K562 (cell line): ENCODE measurements at regions not wholly inside any gene's neighbourhood (a gene's known extent, or its start where the extent isn't known, plus 50 kb on each side); places are given as distances from the start of the nearest gene placed in this dataset.

ENCODE experiments used
- EP300 ChIP-seq: IDR thresholded peaks from 2 replicates; pipeline ENCODE4 v1.6.1; 2012; ENCODE audit warnings: low read length, improper control_type of control experiment
- LEF1 ChIP-seq: fragments of 450-650 bp; IDR thresholded peaks from 2 replicates; pipeline ENCODE4 v1.6.1; 2016; ENCODE audit warnings: mild to moderate bottlenecking
- NFIC ChIP-seq: fragments of 450-650 bp; IDR thresholded peaks from 2 replicates; pipeline ENCODE4 v1.6.1; 2017; ENCODE audit warnings: mild to moderate bottlenecking, inconsistent platforms
- RAD21 ChIP-seq, 2 experiments: fragments of 250-450 bp in 1 of 2; fragments of 450-650 bp in 1 of 2; sonication (Bioruptor Pico) in 1 of 2; formaldehyde crosslinking in 1 of 2; IDR thresholded peaks in 1 of 2; conservative IDR thresholded peaks in 1 of 2; 2 replicates each; pipeline versions ENCODE4 v1.4.0 to v1.8.0; 2020 to 2022; ENCODE audit warnings: mild to moderate bottlenecking in 2 of 2, moderate library complexity in 1 of 2
- SMARCB1 ChIP-seq: IDR thresholded peaks from 2 replicates; pipeline ENCODE4 v1.6.1; 2011; ENCODE audit warnings: improper control_type of control experiment, low read depth; ENCODE audit not compliant: insufficient read length
- SRF ChIP-seq, 2 experiments: fragments of 250-450, 450-650 bp in 1 of 2; sonication (Bioruptor Pico) in 1 of 2; sonication (generic) in 1 of 2; formaldehyde crosslinking; IDR thresholded peaks; 2 replicates each; pipeline versions ENCODE4 v1.5.0 to v1.5.1; 2020 to 2022; ENCODE audit warnings: mild to moderate bottlenecking in 1 of 2, missing genetic modification reagents in 1 of 2
- TRIM24 ChIP-seq, 2 experiments: fragments of 450-650 bp; IDR thresholded peaks; 2 replicates each; pipeline ENCODE4 v1.6.1; 2016
- ZFPM2 ChIP-seq: fragments of 250-450 bp; sonication (Bioruptor Pico); IDR thresholded peaks from 2 replicates; pipeline ENCODE4 v1.5.1; 2022; ENCODE audit warnings: mild to moderate bottlenecking
- ZFX ChIP-seq: sonication (generic); formaldehyde crosslinking; IDR thresholded peaks from 2 replicates; pipeline ENCODE4 v1.8.0; 2022; ENCODE audit warnings: mild to moderate bottlenecking, missing genetic modification reagents, moderate library complexity
- ZNF212 ChIP-seq: fragments of 450-650 bp; formaldehyde crosslinking; IDR thresholded peaks from 2 replicates; pipeline ENCODE4 v1.4.0; 2020; ENCODE audit warnings: mild to moderate bottlenecking
- ZNF584 ChIP-seq: fragments of 200-800 bp; sonication (Bioruptor generic); IDR thresholded peaks from 2 replicates; pipeline ENCODE4 v1.6.1; 2016; ENCODE audit warnings: low read depth, mild to moderate bottlenecking, missing genetic modification characterization, missing compliant biosample characterization
- ZNF75A ChIP-seq: fragments of 450-650 bp; formaldehyde crosslinking; IDR thresholded peaks from 2 replicates; pipeline ENCODE4 v1.4.0; 2020; ENCODE audit warnings: mild to moderate bottlenecking
- ZNF785 ChIP-seq: fragments of 250-450 bp; sonication (Bioruptor Pico); IDR thresholded peaks from 2 replicates; pipeline ENCODE4 v1.4.0; 2020; ENCODE audit warnings: mild to moderate bottlenecking
- TF ChIP-seq, protein P1 (sequence below), 2 experiments: fragments of 450-650 bp in 1 of 2; sonication (generic) in 1 of 2; formaldehyde crosslinking in 1 of 2; IDR thresholded peaks; 2 replicates each; pipeline versions ENCODE4 v1.7.1 to v1.9.0; 2016 to 2022; ENCODE audit warnings: inconsistent platforms in 1 of 2, mild to moderate bottlenecking in 1 of 2, missing genetic modification reagents in 1 of 2
- TF ChIP-seq, protein P2 (sequence below): sonication (generic); formaldehyde crosslinking; IDR thresholded peaks from 2 replicates; pipeline ENCODE4 v1.8.0; 2022; ENCODE audit warnings: mild to moderate bottlenecking, missing genetic modification reagents
- TF ChIP-seq, protein P3 (sequence below): fragments of 250-450 bp; sonication (Bioruptor Pico); IDR thresholded peaks from 2 replicates; pipeline ENCODE4 v1.8.0; 2022; ENCODE audit warnings: moderate library complexity, mild to moderate bottlenecking, inconsistent platforms

DNA sequence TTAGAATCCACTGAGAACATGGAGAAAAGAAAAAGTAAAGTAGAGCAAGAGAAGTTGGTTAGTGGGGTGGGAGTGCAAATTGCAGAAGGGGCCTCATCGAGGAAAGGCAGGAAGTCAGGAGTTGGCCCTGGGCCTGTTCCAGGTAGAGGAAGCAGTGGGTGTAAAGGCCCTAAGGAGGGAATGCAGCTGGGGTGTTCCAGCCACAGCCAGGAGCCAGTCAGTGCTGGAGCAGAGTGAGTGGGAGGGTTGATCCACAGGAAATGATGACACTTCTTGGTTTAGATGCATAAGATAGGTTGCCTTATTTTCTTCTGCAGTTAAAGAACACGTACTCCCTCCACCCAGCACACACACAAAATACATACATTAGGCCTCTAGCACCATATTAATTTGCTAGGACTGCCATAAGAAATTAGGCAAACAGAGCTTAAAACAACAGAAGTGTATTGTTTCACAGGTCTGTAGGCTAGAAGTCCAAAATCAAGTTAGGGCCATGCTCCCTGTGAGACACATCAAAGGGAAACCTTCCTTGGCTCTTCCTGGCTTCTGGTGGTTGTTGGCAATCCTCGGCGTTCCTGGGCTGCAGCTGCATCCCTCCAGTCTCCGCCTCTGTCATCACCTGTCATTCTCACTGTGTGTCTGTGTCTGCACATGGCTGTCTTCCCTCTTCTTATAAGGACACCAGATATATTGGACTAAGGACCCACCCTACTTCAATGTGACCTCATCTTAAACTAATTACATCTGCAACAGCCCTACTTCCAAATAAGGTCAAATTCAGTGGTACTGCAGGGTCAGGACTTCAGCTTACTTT is 205.9 kb downstream of the AASDH start (continued):
- TF ChIP-seq RAD21 (CRISPR knock-in tag; conservative IDR thresholded peaks at IDR 0.05 in 1 of 2, IDR thresholded peaks at IDR 0.05 in 1 of 2), result no peak
- TF ChIP-seq ZFPM2, result 0 out of 2 replicates have a peak, but pooled peaks have one; percentile 24
- TF ChIP-seq, protein P1, sequence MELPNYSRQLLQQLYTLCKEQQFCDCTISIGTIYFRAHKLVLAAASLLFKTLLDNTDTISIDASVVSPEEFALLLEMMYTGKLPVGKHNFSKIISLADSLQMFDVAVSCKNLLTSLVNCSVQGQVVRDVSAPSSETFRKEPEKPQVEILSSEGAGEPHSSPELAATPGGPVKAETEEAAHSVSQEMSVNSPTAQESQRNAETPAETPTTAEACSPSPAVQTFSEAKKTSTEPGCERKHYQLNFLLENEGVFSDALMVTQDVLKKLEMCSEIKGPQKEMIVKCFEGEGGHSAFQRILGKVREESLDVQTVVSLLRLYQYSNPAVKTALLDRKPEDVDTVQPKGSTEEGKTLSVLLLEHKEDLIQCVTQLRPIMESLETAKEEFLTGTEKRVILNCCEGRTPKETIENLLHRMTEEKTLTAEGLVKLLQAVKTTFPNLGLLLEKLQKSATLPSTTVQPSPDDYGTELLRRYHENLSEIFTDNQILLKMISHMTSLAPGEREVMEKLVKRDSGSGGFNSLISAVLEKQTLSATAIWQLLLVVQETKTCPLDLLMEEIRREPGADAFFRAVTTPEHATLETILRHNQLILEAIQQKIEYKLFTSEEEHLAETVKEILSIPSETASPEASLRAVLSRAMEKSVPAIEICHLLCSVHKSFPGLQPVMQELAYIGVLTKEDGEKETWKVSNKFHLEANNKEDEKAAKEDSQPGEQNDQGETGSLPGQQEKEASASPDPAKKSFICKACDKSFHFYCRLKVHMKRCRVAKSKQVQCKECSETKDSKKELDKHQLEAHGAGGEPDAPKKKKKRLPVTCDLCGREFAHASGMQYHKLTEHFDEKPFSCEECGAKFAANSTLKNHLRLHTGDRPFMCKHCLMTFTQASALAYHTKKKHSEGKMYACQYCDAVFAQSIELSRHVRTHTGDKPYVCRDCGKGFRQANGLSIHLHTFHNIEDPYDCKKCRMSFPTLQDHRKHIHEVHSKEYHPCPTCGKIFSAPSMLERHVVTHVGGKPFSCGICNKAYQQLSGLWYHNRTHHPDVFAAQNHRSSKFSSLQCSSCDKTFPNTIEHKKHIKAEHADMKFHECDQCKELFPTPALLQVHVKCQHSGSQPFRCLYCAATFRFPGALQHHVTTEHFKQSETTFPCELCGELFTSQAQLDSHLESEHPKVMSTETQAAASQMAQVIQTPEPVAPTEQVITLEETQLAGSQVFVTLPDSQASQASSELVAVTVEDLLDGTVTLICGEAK (IDR thresholded peaks at IDR 0.05), result 0 out of 2 replicates have a peak, but pooled peaks have one; percentile 38
- TF ChIP-seq, protein P1 (CRISPR knock-in tag; IDR thresholded peaks at IDR 0.05), result no peak
- peak; percentile 32; the same call in 1 of the 2 replicates for TF ChIP-seq LEF1
- no peak for TF ChIP-seq TRIM24 (IDR thresholded peaks at IDR 0.05)
- no peak for TF ChIP-seq SMARCB1
- TF ChIP-seq NFIC, result peak; percentile 32; the same call in 1 of the 2 replicates
- no peak for TF ChIP-seq ZNF584 (CRISPR knock-in tag)
- TF ChIP-seq, protein P2, sequence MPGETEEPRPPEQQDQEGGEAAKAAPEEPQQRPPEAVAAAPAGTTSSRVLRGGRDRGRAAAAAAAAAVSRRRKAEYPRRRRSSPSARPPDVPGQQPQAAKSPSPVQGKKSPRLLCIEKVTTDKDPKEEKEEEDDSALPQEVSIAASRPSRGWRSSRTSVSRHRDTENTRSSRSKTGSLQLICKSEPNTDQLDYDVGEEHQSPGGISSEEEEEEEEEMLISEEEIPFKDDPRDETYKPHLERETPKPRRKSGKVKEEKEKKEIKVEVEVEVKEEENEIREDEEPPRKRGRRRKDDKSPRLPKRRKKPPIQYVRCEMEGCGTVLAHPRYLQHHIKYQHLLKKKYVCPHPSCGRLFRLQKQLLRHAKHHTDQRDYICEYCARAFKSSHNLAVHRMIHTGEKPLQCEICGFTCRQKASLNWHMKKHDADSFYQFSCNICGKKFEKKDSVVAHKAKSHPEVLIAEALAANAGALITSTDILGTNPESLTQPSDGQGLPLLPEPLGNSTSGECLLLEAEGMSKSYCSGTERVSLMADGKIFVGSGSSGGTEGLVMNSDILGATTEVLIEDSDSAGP, result no peak
- TF ChIP-seq SRF (CRISPR knock-in tag; IDR thresholded peaks at IDR 0.05), result peak in 1 of 2 experiments; percentile 74; a peak in 2 of 4 replicates
- no peak for TF ChIP-seq ZNF785
- TF ChIP-seq ZNF212, result no peak
- TF ChIP-seq, protein P3, sequence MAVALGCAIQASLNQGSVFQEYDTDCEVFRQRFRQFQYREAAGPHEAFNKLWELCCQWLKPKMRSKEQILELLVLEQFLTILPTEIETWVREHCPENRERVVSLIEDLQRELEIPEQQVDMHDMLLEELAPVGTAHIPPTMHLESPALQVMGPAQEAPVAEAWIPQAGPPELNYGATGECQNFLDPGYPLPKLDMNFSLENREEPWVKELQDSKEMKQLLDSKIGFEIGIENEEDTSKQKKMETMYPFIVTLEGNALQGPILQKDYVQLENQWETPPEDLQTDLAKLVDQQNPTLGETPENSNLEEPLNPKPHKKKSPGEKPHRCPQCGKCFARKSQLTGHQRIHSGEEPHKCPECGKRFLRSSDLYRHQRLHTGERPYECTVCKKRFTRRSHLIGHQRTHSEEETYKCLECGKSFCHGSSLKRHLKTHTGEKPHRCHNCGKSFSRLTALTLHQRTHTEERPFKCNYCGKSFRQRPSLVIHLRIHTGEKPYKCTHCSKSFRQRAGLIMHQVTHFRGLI (CRISPR knock-in tag), result no peak
- no peak for TF ChIP-seq ZFX
- peak; percentile 41 for TF ChIP-seq EP300
- TF ChIP-seq ZNF75A, result no peak
